ENCODE measurements at regions not wholly inside any gene's neighbourhood (a gene's known extent, or its start where the extent isn't known, plus 50 kb on each side); places are given as distances from the start of the nearest gene placed in this dataset.

DNA sequence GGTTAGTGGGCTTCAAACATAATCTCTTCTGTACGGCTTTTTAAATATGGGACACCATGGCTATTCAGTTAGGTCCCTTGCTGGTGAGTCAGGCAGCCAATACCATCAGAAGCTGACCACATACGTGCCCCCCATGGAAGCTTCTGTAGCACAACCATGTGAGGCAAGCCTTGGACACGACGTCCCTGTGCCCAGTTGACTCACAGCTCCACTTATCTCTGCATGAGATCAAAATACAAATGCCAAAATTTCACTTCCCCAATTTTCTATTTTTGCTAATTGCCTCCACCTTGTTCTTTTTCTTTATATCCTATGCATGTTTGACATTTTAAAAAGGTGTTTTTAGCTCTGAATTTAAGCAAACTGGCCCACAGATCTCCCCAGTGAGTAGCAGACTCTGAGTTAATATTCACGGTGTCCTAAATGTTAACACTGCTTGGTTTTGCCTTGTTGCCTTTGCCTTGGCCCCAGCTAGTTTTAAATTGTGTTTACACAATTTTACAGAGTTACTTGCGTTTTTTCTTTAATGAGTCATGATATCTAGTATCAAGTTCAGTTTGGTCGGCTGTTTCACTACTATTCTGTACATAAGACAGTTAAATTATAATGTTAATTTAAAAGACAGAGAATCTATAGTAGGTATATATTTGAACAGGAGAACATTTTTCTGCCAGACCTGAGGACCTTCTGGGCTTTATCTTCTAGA is 77.5 kb downstream of the CDCA7 start:
- Histone ChIP-seq H3K9ac (replicated peaks in 1 of 4; ENCODE audit: extremely low read depth in 1 of 4, low read depth in 3 of 4, low read length in 3 of 4) (no peak overlapping the region), H3K27me3 (replicated peaks in 1 of 4; ENCODE audit: control insufficient read depth in 3 of 4, extremely low read depth in 1 of 4, insufficient read depth in 3 of 4, low read length in 3 of 4) (no peaks in the 10 kb centered on the region; a peak in 1 of 7 replicates), H3K4me3 (ENCODE audit: extremely low read depth in 1 of 4, insufficient read depth in 2 of 4, low read depth in 3 of 4, low read length in 4 of 4) (no peak overlapping the region), H3K4me2 (ENCODE audit: insufficient read depth in 1 of 2, low read depth in 2 of 2, low read length in 2 of 2) (no peak overlapping the region), H4K91ac (replicated peaks; ENCODE audit: insufficient read length, low read length) (no peak overlapping the region), H3K56ac (replicated peaks; ENCODE audit: insufficient read length, low read depth, low read length) (no peak overlapping the region), H3K36me3 (ENCODE audit: control insufficient read depth in 2 of 4, insufficient read depth in 4 of 4, low read length in 3 of 4) (no peaks in the 10 kb centered on the region; a peak in 1 of 8 replicates), H3K27ac (ENCODE audit: low read depth, low read length) (no peak overlapping the region), H4K5ac (ENCODE audit: insufficient read length, low read depth, low read length) (no peak overlapping the region), H2BK120ac (replicated peaks; ENCODE audit: low read depth, low read length) (no peak overlapping the region), H3K4me1 (replicated peaks in 1 of 4; ENCODE audit: control insufficient read depth in 3 of 4, insufficient read depth in 4 of 4, low read length in 3 of 4) (no peaks in the 10 kb centered on the region), H2AK5ac (ENCODE audit: low read depth, low read length) (no peak overlapping the region), H3K23me2 (ENCODE audit: low read depth, low read length) (no peaks in the 10 kb centered on the region), H4K8ac (ENCODE audit: extremely low read depth, insufficient read depth, low read length) (no peak overlapping the region), H2AFZ (ENCODE audit: low read length) (no peak overlapping the region), H2BK5ac (ENCODE audit: low read depth, low read length) (no peak overlapping the region), H3K79me1 (ENCODE audit: low read depth, low read length) (no peaks in the 10 kb centered on the region), H3K14ac (ENCODE audit: insufficient read length) (no peak overlapping the region), H3K79me2 (ENCODE audit: control insufficient read depth in 1 of 2, insufficient read depth in 2 of 2, low read length in 2 of 2) (no peaks in the 10 kb centered on the region), H2BK20ac (ENCODE audit: low read length) (no peak overlapping the region), H3K18ac (ENCODE audit: extremely low read depth, low read length) (no peak overlapping the region), H2BK12ac (ENCODE audit: low read depth, low read length) (no peak overlapping the region), H4K20me1 (replicated peaks in 1 of 2; ENCODE audit: control insufficient read depth in 1 of 2, insufficient read depth in 2 of 2, low read length in 2 of 2) (no peaks in the 10 kb centered on the region), H3K4ac (replicated peaks; ENCODE audit: insufficient read length, low read depth, low read length) (no peak overlapping the region), H2BK15ac (ENCODE audit: low read length) (no peak overlapping the region), H3K23ac (ENCODE audit: insufficient read length) (no peak overlapping the region), H3K9me3 (ENCODE audit: insufficient read depth in 2 of 2, low read depth in 1 of 2, low read length in 1 of 2) (no peaks in the 10 kb centered on the region)
- WGBS, 2 experiments (ENCODE audit: extremely low coverage in 1 of 2, insufficient coverage in 1 of 2, insufficient read length in 1 of 2, insufficient replicate concordance in 2 of 2, low coverage in 1 of 2, low lambda C conversion rate in 2 of 2, missing lambda C conversion rate in 1 of 2), result 88% methylated on average over 7 of the region's 7 CpGs; no CpG with 5 or more reads in 1 of the 2 experiments
- CTCF ChIA-PET (ENCODE audit: partially characterized antibody), result interaction anchor here (0.6 to 1.8 kb wide), 5 partner anchors 17 to 1439 kb away, joined by 3 to 6 read pairs (median 4); no protein-coding TSS in a partner anchor
- POLR2A ChIA-PET (ENCODE audit: partially characterized antibody), result no interaction called here
- no peak for FAIRE-seq
- no peak for DNase-seq (ENCODE audit: low read depth in 1 of 2, low spot score in 2 of 2)
- TF ChIP-seq MAFK (IDR thresholded peaks at IDR 0.05; ENCODE audit: low read depth, low read length) (no peak), SRF (IDR thresholded peaks at IDR 0.05; ENCODE audit: low read depth, low read length) (no peak), RNF2 (IDR thresholded peaks at IDR 0.05; ENCODE audit: borderline replicate concordance, low read depth, low read length, missing control alignments, poor library complexity, severe bottlenecking) (no peak), EGR1 (IDR thresholded peaks at IDR 0.05; ENCODE audit: borderline replicate concordance, low read depth, low read length) (no peak), BCL11A (IDR thresholded peaks at IDR 0.05; ENCODE audit: low read depth in 2 of 2, low read length in 2 of 2) (no peak), SUZ12 (IDR thresholded peaks at IDR 0.05; ENCODE audit: low read length) (no peak), TEAD4 (IDR thresholded peaks at IDR 0.05; ENCODE audit: low read depth, low read length) (no peak), NRF1 (IDR thresholded peaks at IDR 0.05; ENCODE audit: low read depth, low read length) (no peak), PHF8 (conservative IDR thresholded peaks at IDR 0.05; ENCODE audit: low read depth, low read length) (no peak), ASH2L (IDR thresholded peaks at IDR 0.05; ENCODE audit: low read length) (no peak), CBX8 (IDR thresholded peaks at IDR 0.05; ENCODE audit: borderline replicate concordance, low read depth, low read length) (no peak), TAF1 (IDR thresholded peaks at IDR 0.05; ENCODE audit: low read depth, low read length) (no peak)
- TF ChIP-seq, protein P1, sequence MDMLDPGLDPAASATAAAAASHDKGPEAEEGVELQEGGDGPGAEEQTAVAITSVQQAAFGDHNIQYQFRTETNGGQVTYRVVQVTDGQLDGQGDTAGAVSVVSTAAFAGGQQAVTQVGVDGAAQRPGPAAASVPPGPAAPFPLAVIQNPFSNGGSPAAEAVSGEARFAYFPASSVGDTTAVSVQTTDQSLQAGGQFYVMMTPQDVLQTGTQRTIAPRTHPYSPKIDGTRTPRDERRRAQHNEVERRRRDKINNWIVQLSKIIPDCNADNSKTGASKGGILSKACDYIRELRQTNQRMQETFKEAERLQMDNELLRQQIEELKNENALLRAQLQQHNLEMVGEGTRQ (IDR thresholded peaks at IDR 0.05; ENCODE audit: low read length), result no peak
